H1 (cell line): ENCODE measurements at regions not wholly inside any gene's neighbourhood (a gene's known extent, or its start where the extent isn't known, plus 50 kb on each side); places are given as distances from the start of the nearest gene placed in this dataset.

Source experiments
- BACH1 ChIP-seq: IDR thresholded peaks from 2 replicates; pipeline ENCODE4 v1.6.1; 2012; ENCODE audit warnings: low read length, improper control_type of control experiment
- HDAC2 ChIP-seq, 2 experiments: fragments of 300-600 bp in 1 of 2; sonication (generic) in 1 of 2; IDR thresholded peaks; 2 replicates each; pipeline ENCODE4 v1.6.1; 2011 to 2012; ENCODE audit warnings: low read depth in 2 of 2, low read length in 2 of 2, mild to moderate bottlenecking in 2 of 2, moderate library complexity in 2 of 2, borderline replicate concordance in 1 of 2, inconsistent platforms in 1 of 2
- HDAC6 ChIP-seq: IDR thresholded peaks from one replicate; pipeline ENCODE4 v1.7.1; 2012; ENCODE audit warnings: low read depth, mild to moderate bottlenecking, inconsistent platforms, low read length, moderate library complexity
- SP1 ChIP-seq: IDR thresholded peaks from 2 replicates; pipeline ENCODE4 v1.6.1; 2011; ENCODE audit warnings: low read depth, low read length
- TF ChIP-seq, protein P1 (sequence below), 3 experiments: IDR thresholded peaks; 1 replicate in 2 of 3; 2 replicates in 1 of 3; pipeline versions ENCODE4 v1.5.1 to v1.6.1; 2011; ENCODE audit warnings: low read length in 3 of 3, mild to moderate bottlenecking in 3 of 3, inconsistent platforms in 2 of 3, low read depth in 1 of 3, moderate library complexity in 1 of 3; ENCODE audit not compliant: insufficient read depth in 1 of 3; ENCODE audit errors: control extremely low read depth in 1 of 3

DNA sequence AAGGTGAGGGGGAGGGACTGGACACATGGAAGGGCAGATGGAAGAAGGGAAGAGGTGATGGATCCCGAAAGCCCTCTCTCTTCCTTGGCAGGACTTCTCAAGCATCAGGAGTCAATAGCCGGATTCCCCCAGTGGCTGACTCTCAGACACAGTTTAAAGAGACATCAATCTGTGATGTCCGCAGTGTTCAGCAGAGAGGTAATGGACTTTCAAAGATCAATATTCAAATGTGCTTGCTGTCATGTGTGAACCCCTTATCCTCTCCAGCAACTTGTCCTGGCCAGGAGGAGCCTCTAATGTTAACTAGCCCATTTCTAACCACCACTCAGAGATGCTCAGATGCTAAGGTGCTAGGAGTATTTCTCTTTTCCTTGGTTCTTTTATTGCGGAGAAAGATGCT is 392.2 kb downstream of the IRX1 start (continued):
- TF ChIP-seq, protein P1, sequence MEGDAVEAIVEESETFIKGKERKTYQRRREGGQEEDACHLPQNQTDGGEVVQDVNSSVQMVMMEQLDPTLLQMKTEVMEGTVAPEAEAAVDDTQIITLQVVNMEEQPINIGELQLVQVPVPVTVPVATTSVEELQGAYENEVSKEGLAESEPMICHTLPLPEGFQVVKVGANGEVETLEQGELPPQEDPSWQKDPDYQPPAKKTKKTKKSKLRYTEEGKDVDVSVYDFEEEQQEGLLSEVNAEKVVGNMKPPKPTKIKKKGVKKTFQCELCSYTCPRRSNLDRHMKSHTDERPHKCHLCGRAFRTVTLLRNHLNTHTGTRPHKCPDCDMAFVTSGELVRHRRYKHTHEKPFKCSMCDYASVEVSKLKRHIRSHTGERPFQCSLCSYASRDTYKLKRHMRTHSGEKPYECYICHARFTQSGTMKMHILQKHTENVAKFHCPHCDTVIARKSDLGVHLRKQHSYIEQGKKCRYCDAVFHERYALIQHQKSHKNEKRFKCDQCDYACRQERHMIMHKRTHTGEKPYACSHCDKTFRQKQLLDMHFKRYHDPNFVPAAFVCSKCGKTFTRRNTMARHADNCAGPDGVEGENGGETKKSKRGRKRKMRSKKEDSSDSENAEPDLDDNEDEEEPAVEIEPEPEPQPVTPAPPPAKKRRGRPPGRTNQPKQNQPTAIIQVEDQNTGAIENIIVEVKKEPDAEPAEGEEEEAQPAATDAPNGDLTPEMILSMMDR (IDR thresholded peaks at IDR 0.05; ENCODE audit: control extremely low read depth in 1 of 3, insufficient read depth in 1 of 3, low read depth in 1 of 3, low read length in 3 of 3) = no peak
- no peak for TF ChIP-seq SP1
- TF ChIP-seq HDAC2 (IDR thresholded peaks at IDR 0.05; ENCODE audit: borderline replicate concordance in 1 of 2, low read depth in 2 of 2, low read length in 2 of 2) = no peak
- TF ChIP-seq HDAC6 = no peak
- no peak for TF ChIP-seq BACH1
